DND-41 (cell line): ENCODE measurements at regions not wholly inside any gene's neighbourhood (a gene's known extent, or its start where the extent isn't known, plus 50 kb on each side); places are given as distances from the start of the nearest gene placed in this dataset.

ENCODE experiments used
- ATAC-seq: fragments of 200-7000 bp; cut with Tn5 transposase; 3 replicates; pipeline ENCODE4 v1.9.1; 2021; ENCODE audit warnings: low read depth; ENCODE audit not compliant: insufficient read depth
- DNase-seq: peaks from one replicate; pipeline ENCODE4 v3.0.0-alpha.2; 2020
- H2AFZ ChIP-seq: 2 replicates; pipeline ENCODE4 v1.6.0; 2012; ENCODE audit warnings: low read depth, low read length
- H3K27ac ChIP-seq: 2 replicates; pipeline ENCODE4 v1.5.1; 2012; ENCODE audit warnings: low read length, inconsistent platforms
- H3K27me3 ChIP-seq: fragments of 200-600 bp; sonication (generic); 2 replicates; pipeline ENCODE4 v1.6.0; 2012; ENCODE audit warnings: low read length, mild to moderate bottlenecking, inconsistent platforms; ENCODE audit not compliant: insufficient read depth, poor library complexity
- H3K36me3 ChIP-seq: 2 replicates; pipeline ENCODE4 v1.5.1; 2012; ENCODE audit warnings: low read length, inconsistent platforms; ENCODE audit not compliant: insufficient read depth
- H3K4me1 ChIP-seq: 2 replicates; pipeline ENCODE4 v1.5.1; 2012; ENCODE audit warnings: mild to moderate bottlenecking, low read length; ENCODE audit not compliant: insufficient read depth
- H3K4me2 ChIP-seq: 2 replicates; pipeline ENCODE4 v1.6.0; 2012; ENCODE audit warnings: mild to moderate bottlenecking, moderate library complexity, low read length, inconsistent platforms; ENCODE audit not compliant: insufficient read depth
- H3K4me3 ChIP-seq, 2 experiments: fragments of 200-600 bp in 1 of 2; shearing (Covaris generic) in 1 of 2; 2 replicates each; pipeline ENCODE4 v1.5.1; 2012 to 2016; ENCODE audit warnings: inconsistent platforms in 2 of 2, low read length in 2 of 2, mild to moderate bottlenecking in 2 of 2, low read depth in 1 of 2, moderate library complexity in 1 of 2
- H3K79me2 ChIP-seq: 2 replicates; pipeline ENCODE4 v1.6.0; 2012; ENCODE audit warnings: low read length, inconsistent platforms; ENCODE audit not compliant: insufficient read depth
- H3K9ac ChIP-seq: 2 replicates; pipeline ENCODE4 v1.6.0; 2012; ENCODE audit warnings: low read depth, mild to moderate bottlenecking, inconsistent platforms, low read length, moderate library complexity
- H3K9me3 ChIP-seq: 2 replicates; pipeline ENCODE4 v1.5.1; 2012; ENCODE audit warnings: low read length, moderate library complexity, mild to moderate bottlenecking, inconsistent platforms; ENCODE audit not compliant: insufficient read depth, severe bottlenecking
- H4K20me1 ChIP-seq: 2 replicates; pipeline ENCODE4 v1.6.0; 2012; ENCODE audit warnings: low read length; ENCODE audit not compliant: insufficient read depth
- CTCF ChIP-seq: IDR thresholded peaks from 2 replicates; pipeline ENCODE4 v1.5.1; 2012; ENCODE audit warnings: borderline replicate concordance, low read length, moderate library complexity, mild to moderate bottlenecking; ENCODE audit not compliant: poor library complexity, severe bottlenecking; ENCODE audit errors: extremely low read depth
- EZH2 ChIP-seq: IDR thresholded peaks from 3 replicates; pipeline ENCODE4 v1.6.1; 2012; ENCODE audit warnings: borderline replicate concordance, low read depth, mild to moderate bottlenecking, moderate library complexity, low read length, inconsistent platforms; ENCODE audit not compliant: severe bottlenecking

DNA sequence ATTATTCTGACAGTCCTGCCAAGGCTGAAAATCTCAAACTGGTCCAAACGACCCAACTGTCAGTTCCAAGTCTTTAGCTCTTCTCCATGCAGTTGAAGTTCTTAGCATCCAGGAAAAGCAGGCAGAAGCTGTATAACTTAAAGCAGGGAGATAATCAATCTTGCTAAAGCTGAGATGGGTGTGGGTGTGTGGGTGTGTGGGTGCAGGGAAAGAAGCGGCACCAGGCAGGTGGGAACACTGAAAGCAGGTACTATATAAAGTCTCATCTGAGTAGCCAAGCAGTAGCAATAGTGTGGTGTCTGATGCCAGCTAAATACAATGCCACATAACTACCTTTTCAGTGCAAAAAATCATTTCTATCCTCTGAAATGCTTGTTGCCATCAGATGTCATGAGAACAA, 69.7 kb upstream of the EGFL6 start:
- Histone ChIP-seq H3K4me2 (no peak overlapping the region), H3K27me3 (no peaks in the 10 kb centered on the region), H3K9ac (no peak overlapping the region), H3K4me1 (no peaks in the 10 kb centered on the region), H3K79me2 (no peaks in the 10 kb centered on the region), H2AFZ (no peak overlapping the region), H3K27ac (no peak overlapping the region), H3K4me3 (no peak overlapping the region), H3K36me3 (no peaks in the 10 kb centered on the region), H3K9me3 (no peaks in the 10 kb centered on the region), H4K20me1 (no peaks in the 10 kb centered on the region)
- ATAC-seq (no peak), DNase-seq (no peak)
- TF ChIP-seq CTCF (no peak), EZH2 (no peak)

GRCh38 chrX:13498238-13498637, 71.2 kb upstream of the EGFL6 start:
- Histone ChIP-seq H3K9me3 (no peaks in the 10 kb centered on the region), H3K36me3 (no peaks in the 10 kb centered on the region), H3K4me1 (no peaks in the 10 kb centered on the region), H3K9ac (no peak overlapping the region), H2AFZ (no peak overlapping the region), H3K79me2 (no peaks in the 10 kb centered on the region), H4K20me1 (no peaks in the 10 kb centered on the region), H3K27ac (no peak overlapping the region), H3K4me2 (no peak overlapping the region), H3K4me3 (no peak overlapping the region), H3K27me3 (no peaks in the 10 kb centered on the region)
- TF ChIP-seq CTCF, result no peak
- no peak for TF ChIP-seq EZH2
- DNase-seq (no peak), ATAC-seq (no peak)

DNA sequence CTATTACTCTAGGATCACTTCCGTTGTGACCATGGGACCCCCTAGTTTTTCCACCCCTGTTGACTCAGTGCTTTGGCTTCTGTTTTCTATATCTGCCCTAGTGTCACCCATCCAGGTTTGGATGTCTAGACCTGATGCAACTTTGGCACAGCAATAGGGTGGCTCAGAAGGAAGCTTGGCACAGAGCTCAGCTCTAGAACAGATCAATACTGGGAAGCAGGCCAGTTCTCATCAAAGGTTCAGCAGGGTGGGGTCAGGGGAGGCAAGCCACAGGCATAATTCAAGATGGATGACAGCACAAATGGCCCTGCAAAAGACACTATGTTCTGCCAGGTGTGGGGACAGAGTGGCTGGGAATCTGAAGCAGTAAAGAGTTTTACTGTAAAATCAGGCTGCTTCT, 74.2 kb upstream of the EGFL6 start:
- no peaks in the 10 kb centered on the region for H3K79me2 ChIP-seq
- H3K4me1 ChIP-seq, result no peaks in the 10 kb centered on the region
- DNase-seq, result no peak
- no peaks in the 10 kb centered on the region for H3K36me3 ChIP-seq
- no peak overlapping the region for H3K4me2 ChIP-seq
- no peak for ATAC-seq
- no peak overlapping the region for H3K9ac ChIP-seq
- H3K27me3 ChIP-seq, result no peaks in the 10 kb centered on the region
- no peak overlapping the region for H3K27ac ChIP-seq
- TF ChIP-seq EZH2 (no peak), CTCF (no peak)
- no peaks in the 10 kb centered on the region for H3K9me3 ChIP-seq
- H4K20me1 ChIP-seq, result no peaks in the 10 kb centered on the region
- H2AFZ ChIP-seq, result no peak overlapping the region
- H3K4me3 ChIP-seq, result no peak overlapping the region

GRCh38 chrX:13494562-13494961, 74.8 kb upstream of the EGFL6 start:
- no peak for ATAC-seq
- DNase-seq, result no peak
- H3K4me1 ChIP-seq, result no peaks in the 10 kb centered on the region
- H3K79me2 ChIP-seq, result no peaks in the 10 kb centered on the region
- no peak overlapping the region for H3K27ac ChIP-seq
- no peaks in the 10 kb centered on the region for H3K36me3 ChIP-seq
- no peaks in the 10 kb centered on the region for H3K9me3 ChIP-seq
- no peaks in the 10 kb centered on the region for H3K27me3 ChIP-seq
- no peak overlapping the region for H2AFZ ChIP-seq
- no peak overlapping the region for H3K9ac ChIP-seq
- no peaks in the 10 kb centered on the region for H4K20me1 ChIP-seq
- no peak overlapping the region for H3K4me3 ChIP-seq
- no peak for TF ChIP-seq CTCF
- TF ChIP-seq EZH2, result no peak
- H3K4me2 ChIP-seq, result no peak overlapping the region
